Lower lobe of right lung (tissue), 2 donors: ENCODE measurements at regions not wholly inside any gene's neighbourhood (a gene's known extent, or its start where the extent isn't known, plus 50 kb on each side); places are given as distances from the start of the nearest gene placed in this dataset.

Experiments
- ATAC-seq, 2 donors: fragments of 200-7000 bp; cut with Tn5 transposase; one replicate each; pipeline ENCODE4 v1.9.1; 2020 to 2022; ENCODE audit warnings: mild to moderate bottlenecking in 2 of 2, moderate library complexity in 2 of 2
- DNase-seq: peaks from one replicate; pipeline ENCODE4 v3.0.0-alpha.2; 2020
- H3K27ac ChIP-seq: fragments of 200-600 bp; one replicate; pipeline ENCODE4 v1.8.0; 2022
- H3K27me3 ChIP-seq: fragments of 200-600 bp; one replicate; pipeline ENCODE4 v1.8.0; 2022; ENCODE audit warnings: low read depth
- H3K36me3 ChIP-seq: fragments of 200-600 bp; one replicate; pipeline ENCODE4 v1.8.0; 2022; ENCODE audit warnings: mild to moderate bottlenecking
- H3K4me1 ChIP-seq: fragments of 200-600 bp; one replicate; pipeline ENCODE4 v1.8.0; 2022
- H3K4me3 ChIP-seq: fragments of 200-600 bp; one replicate; pipeline ENCODE4 v1.8.0; 2022; ENCODE audit warnings: mild to moderate bottlenecking
- H3K9me3 ChIP-seq: fragments of 200-600 bp; one replicate; pipeline ENCODE4 v1.8.0; 2022
- CTCF ChIP-seq: fragments of 200-600 bp; IDR thresholded peaks from one replicate; pipeline ENCODE4 v1.8.0; 2022; ENCODE audit warnings: antibody characterized with exemption, mild to moderate bottlenecking
- intact Hi-C: fragments of 100-400 bp; cut with DNase I; formaldehyde crosslinking; loops from one replicate; pipeline ENCODE4 v1.11.0; 2022
- donor health status: DM: no; HTN: yes; CAD: no; lungs with severe emphysema.

- H3K27ac ChIP-seq: no peak overlapping the region
- H3K27me3 ChIP-seq: no peaks in the 10 kb centered on the region
- TF ChIP-seq CTCF: no peak
- DNase-seq: no peak
- ATAC-seq: no peak
- no peaks in the 10 kb centered on the region for H3K9me3 ChIP-seq
- H3K4me3 ChIP-seq: no peak overlapping the region
- no peaks in the 10 kb centered on the region for H3K36me3 ChIP-seq
- intact Hi-C loops: no loop called here
- H3K4me1 ChIP-seq: no peaks in the 10 kb centered on the region
Measured at GRCh38 chr5:109258755-109259154, 151.0 kb downstream of the PJA2 start.

GRCh38 chr5:109256486-109256885 is 153.3 kb downstream of the PJA2 start:
- no peaks in the 10 kb centered on the region for H3K27me3 ChIP-seq
- H3K36me3 ChIP-seq: no peaks in the 10 kb centered on the region
- H3K9me3 ChIP-seq: no peaks in the 10 kb centered on the region
- no peaks in the 10 kb centered on the region for H3K4me1 ChIP-seq
- ATAC-seq (no peak), DNase-seq (no peak)
- no peak overlapping the region for H3K27ac ChIP-seq
- no peak overlapping the region for H3K4me3 ChIP-seq
- no peak for TF ChIP-seq CTCF
- intact Hi-C loops: no loop called here

- no peak overlapping the region for H3K27ac ChIP-seq
- no peak for ATAC-seq
- H3K27me3 ChIP-seq: no peaks in the 10 kb centered on the region
- H3K36me3 ChIP-seq: no peaks in the 10 kb centered on the region
- no peak for TF ChIP-seq CTCF
- no peak overlapping the region for H3K4me3 ChIP-seq
- no peak for DNase-seq
- no peaks in the 10 kb centered on the region for H3K4me1 ChIP-seq
- no peaks in the 10 kb centered on the region for H3K9me3 ChIP-seq
- intact Hi-C loops: no loop called here
Measured at GRCh38 chr5:109254511-109254910, 155.3 kb downstream of the PJA2 start.

GRCh38 chr5:109253262-109253661 is 156.5 kb downstream of the PJA2 start:
- Histone ChIP-seq H3K36me3 (no peaks in the 10 kb centered on the region), H3K4me3 (no peak overlapping the region), H3K4me1 (no peaks in the 10 kb centered on the region), H3K27ac (no peak overlapping the region), H3K27me3 (no peaks in the 10 kb centered on the region), H3K9me3 (no peaks in the 10 kb centered on the region)
- ATAC-seq: no peak
- TF ChIP-seq CTCF: no peak
- intact Hi-C loops: no loop called here
- DNase-seq: no peak

- Histone ChIP-seq H3K27ac (no peak overlapping the region), H3K36me3 (no peaks in the 10 kb centered on the region)
- intact Hi-C loops: no loop called here
Measured at GRCh38 chr5:109252731-109253130, 157.0 kb downstream of the PJA2 start.

More at GRCh38 chr5:109252731-109253130, 157.0 kb downstream of the PJA2 start:
- no peak for TF ChIP-seq CTCF
- ATAC-seq (no peak), DNase-seq (no peak)
- no peak overlapping the region for H3K4me3 ChIP-seq
- H3K9me3 ChIP-seq: no peaks in the 10 kb centered on the region
- H3K27me3 ChIP-seq: no peaks in the 10 kb centered on the region
- no peaks in the 10 kb centered on the region for H3K4me1 ChIP-seq
